NCI-H1694 treated with DMSO at 0.1 percent for 48 hours (cell line): ENCODE measurements at regions not wholly inside any gene's neighbourhood (a gene's known extent, or its start where the extent isn't known, plus 50 kb on each side); places are given as distances from the start of the nearest gene placed in this dataset.

Experiments
- DNase-seq: peaks from one replicate; lab custom pipeline; 2025; lab: John Stamatoyannopoulos, UW

- peak; percentile 77 for DNase-seq
Observed at GRCh38 chr9:90307167-90307833, 335.3 kb downstream of the DIRAS2 start.

- no peak for DNase-seq
Observed at GRCh38 chr9:90307891-90308290, 334.7 kb downstream of the DIRAS2 start.

- DNase-seq: no peak
Observed at GRCh38 chr9:90308691-90309090, 333.9 kb downstream of the DIRAS2 start.

DNA sequence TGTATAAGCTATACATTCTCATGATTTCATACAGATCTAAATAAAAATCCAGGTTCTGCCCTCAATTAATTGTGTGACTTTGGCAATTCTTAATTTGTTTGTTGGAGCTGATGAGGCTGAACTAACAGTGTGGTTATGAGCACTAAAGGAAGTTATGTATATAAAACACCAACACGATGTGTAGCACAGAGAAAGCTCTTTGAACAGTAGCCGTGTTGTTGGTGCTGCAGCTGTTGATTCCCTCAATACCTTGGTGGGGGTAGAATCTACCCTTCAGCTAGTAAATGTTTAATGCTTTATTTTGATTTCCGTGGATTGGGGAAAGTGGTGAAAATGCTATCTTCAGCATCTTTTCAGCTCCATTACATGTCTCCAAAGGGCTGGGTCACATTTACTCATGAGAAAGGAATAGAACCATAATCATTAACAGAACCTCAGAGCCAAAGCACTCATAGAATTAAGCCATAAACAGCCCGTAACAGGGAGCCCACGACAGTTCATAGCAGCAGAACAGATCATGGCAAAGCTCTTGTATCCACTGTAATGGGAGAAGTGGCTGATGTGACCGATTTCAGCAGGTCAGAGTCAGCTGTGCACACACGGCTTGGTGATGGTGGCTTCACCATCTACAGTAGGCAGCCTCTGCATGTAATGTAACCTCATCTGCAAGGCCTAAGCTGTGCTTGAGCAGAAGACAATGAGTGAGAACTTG is 332.7 kb downstream of the DIRAS2 start:
- DNase-seq: no peak

- no peak for DNase-seq
Observed at GRCh38 chr9:90310521-90310876, 332.1 kb downstream of the DIRAS2 start.

GRCh38 chr9:90311811-90312210 is 330.8 kb downstream of the DIRAS2 start:
- DNase-seq: no peak

GRCh38 chr9:90322296-90322695 is 320.3 kb downstream of the DIRAS2 start:
- no peak for DNase-seq

DNA sequence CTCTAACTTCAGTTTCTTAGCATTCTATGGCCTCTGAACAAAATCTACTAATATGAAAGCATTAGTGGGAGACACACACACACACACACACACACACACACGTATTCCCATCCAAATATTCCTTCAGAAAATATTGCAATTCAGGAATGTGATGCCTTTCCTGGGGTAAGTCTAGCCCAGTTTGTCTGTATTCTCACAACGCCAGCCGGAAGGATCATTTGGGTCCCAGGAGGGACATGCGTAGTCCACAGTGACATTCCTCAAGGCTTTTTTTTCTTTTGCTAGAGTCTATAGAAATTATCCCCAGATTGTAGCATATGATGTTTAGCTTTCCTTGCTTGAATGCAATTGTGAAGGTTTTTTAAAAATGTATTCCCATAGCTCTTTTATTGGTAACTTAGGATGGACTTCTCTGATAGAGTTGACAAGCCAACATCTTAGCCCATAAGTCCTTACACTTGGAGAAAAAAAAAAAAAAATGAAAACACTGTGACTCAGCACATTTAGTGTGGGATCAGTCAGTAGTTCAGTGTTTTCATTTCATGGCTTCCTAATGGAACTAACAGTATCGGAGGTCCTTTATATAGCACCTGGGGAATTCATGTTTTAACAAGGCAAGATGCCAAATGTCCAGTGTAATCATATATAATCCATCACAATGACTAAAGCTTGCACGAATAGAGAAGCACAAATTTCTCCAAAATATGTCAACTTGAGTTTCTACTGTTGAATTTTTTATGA is 316.5 kb downstream of the DIRAS2 start:
- no peak for DNase-seq

GRCh38 chr9:90330231-90330630 is 312.4 kb downstream of the DIRAS2 start:
- no peak for DNase-seq

- DNase-seq: no peak
Observed at GRCh38 chr9:90331826-90332575, 310.6 kb downstream of the DIRAS2 start.

DNA sequence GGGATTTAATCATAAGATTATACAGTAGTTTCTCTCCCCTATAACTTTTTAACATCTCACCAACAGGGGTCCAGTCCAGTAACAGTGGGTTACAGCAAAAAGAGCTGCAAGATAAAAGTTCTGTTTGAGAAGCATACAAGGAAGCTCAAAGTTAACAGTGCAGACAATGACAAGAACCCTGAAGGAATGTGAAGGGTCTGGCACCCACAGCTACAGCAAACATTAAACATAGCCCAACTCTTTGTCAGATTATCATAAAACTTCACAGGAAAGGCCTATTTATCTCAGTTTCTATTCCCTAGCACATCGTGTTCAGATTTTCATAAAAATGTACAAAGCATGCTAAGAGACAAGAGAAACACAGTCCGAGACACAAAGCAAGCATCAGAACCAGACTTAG is 309.4 kb downstream of the DIRAS2 start:
- no peak for DNase-seq

GRCh38 chr9:90340421-90340820 is 302.2 kb downstream of the DIRAS2 start:
- peak; percentile 4 for DNase-seq

- no peak for DNase-seq
Observed at GRCh38 chr9:90342607-90343006, 300.0 kb downstream of the DIRAS2 start.

DNA sequence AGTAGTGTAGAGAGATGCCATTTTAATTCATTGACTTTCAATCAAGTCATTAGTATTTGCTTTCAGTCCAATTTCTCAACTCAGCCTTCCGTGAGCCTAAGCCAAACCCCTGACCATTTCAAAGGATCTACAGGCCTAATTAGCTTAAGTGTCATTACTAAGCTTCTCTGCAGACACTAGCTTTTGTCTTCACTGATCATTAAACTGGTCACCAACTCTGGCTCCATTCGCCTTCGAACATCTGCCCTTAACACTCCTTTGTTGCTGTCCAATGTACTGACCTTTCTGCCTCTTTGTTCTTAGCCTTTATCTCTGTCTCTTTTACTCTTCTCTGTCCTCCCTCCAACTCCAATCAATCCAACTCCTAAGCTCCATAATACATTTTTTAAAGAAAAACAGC is 299.3 kb downstream of the DIRAS2 start:
- DNase-seq: no peak

GRCh38 chr9:90343991-90344390 is 298.6 kb downstream of the DIRAS2 start:
- DNase-seq: no peak

DNA sequence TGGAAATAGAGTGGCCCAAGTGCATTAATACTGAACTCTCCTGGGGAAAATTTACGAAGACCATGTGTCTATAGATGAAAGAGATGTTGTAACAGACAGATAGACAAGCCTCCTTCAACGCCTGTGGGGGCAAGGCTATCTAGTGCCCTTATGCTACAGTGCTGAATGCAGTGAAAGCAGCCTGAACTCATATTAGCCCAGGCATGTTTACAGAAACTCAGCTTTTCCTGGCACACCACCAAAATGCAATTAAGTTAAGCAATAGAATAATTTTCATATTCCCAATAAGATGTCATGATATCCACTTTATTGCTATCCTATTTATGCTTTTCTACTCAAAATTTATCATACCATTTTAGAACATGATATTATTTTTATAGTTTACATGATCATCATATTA is 277.0 kb downstream of the DIRAS2 start:
- peak; percentile 42 for DNase-seq

DNA sequence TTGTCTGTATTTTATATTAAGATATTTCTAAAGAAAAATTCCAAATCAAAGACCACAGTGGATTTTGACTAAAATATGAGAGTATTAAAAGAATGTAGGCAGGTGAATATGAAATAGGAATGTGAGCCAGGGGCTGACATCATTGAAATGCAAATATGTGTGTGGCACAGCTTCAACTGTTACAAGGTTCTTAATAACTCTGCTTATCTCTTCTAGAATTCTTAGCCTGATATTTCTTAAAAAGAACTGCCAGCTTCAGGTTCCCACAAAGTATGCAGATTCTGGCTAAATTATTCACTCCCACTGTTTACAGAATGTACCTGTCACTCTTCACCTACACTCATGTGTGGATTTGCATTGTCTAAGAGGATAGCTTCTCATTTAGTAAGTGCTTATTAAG is 274.4 kb downstream of the DIRAS2 start:
- no peak for DNase-seq

- DNase-seq: no peak
Observed at GRCh38 chr9:90368928-90369327, 273.7 kb downstream of the DIRAS2 start.

DNA sequence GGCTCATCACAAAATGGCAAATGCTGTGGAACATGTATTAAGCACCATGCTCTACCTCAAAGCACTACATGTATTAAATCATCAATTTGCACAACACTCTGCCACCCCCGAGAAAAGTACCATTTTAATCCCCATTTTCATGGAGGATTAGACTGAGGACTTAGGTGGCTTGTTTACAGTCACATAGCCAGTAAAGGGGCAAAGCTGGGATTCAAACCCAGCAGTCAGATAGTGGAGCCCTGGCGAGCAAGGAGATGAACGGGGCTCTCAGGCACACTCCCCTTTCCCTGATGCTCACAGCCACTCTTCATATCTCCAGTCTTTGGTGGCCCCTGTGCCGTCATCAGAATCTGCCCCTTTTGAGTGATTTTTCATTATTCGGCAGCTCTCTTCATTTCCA is 262.9 kb downstream of the DIRAS2 start:
- no peak for DNase-seq

GRCh38 chr9:90385146-90385545 is 257.5 kb downstream of the DIRAS2 start:
- no peak for DNase-seq

GRCh38 chr9:90393365-90394152 is 249.1 kb downstream of the DIRAS2 start:
- DNase-seq: no peak

GRCh38 chr9:90394871-90395270 is 247.8 kb downstream of the DIRAS2 start:
- no peak for DNase-seq
